GM18507 (cell line): ENCODE measurements at regions not wholly inside any gene's neighbourhood (a gene's known extent, or its start where the extent isn't known, plus 50 kb on each side); places are given as distances from the start of the nearest gene placed in this dataset.

ENCODE experiments used
- DNase-seq: peaks from one replicate; pipeline ENCODE4 v3.0.0; 2011; ENCODE audit warnings: low read depth; ENCODE audit not compliant: insufficient read length; ENCODE audit errors: extremely low spot score
- FAIRE-seq: peaks from 2 replicates; lab custom pipeline; 2011; peaks lifted over from hg19 to GRCh38; lab: Jason Lieb, UNC

GRCh38 chr4:53923921-53924320, 140.5 kb downstream of the CHIC2 start:
- no peak for FAIRE-seq
- DNase-seq = no peak

GRCh38 chr4:53921856-53922255, 142.5 kb downstream of the CHIC2 start:
- DNase-seq (no peak), FAIRE-seq (no peak)

- DNase-seq (no peak), FAIRE-seq (no peak)
These were observed 143.5 kb downstream of the CHIC2 start for GRCh38 chr4:53920883-53921282.

DNA sequence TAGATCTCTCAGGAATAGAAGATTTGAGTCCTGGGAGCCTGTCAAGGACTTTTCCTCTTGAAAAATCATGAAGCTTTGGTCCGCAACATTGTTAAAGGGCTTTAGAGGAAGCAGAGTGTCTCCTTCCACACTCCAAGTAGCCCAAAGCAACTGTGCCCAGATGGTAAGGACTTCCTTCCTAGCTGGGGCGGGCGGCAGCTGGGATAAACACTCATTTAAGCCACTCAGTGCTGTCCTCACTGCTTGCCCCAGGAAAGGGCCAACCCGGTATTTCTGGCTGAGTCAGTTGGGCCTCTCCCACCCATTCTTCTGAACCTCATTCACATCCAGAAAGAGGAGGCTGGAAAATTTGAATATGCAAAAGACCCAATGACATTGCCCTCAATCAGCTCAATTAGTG, 144.3 kb downstream of the CHIC2 start:
- no peak for DNase-seq
- FAIRE-seq = no peak

- no peak for FAIRE-seq
These were observed 144.9 kb downstream of the CHIC2 start for GRCh38 chr4:53919535-53919934.

DNA sequence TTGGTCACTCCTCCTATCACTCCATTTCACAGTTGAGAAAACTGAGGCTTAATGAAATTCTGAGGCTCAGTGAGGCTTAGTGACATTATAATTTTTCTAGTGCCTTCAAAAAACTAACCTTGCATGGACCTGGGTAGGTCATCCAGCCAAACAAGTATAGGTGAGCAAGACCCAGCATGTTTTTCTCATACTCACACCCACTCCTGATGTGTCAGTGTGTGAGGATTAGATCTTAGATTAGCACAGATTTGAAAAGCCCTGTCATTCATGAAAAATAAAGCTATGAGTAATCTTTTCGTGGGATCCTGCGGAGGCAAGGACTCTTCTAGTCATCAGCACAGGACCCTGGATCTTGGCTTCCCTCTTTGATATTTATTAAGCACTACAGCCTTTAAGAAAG, 146.7 kb downstream of the CHIC2 start:
- DNase-seq (no peak), FAIRE-seq (no peak)

More at GRCh38 chr4:53919535-53919934, 144.9 kb downstream of the CHIC2 start:
- DNase-seq = no peak

- DNase-seq (no peak), FAIRE-seq (no peak)
These were observed 147.9 kb downstream of the CHIC2 start for GRCh38 chr4:53916431-53916889.

DNA sequence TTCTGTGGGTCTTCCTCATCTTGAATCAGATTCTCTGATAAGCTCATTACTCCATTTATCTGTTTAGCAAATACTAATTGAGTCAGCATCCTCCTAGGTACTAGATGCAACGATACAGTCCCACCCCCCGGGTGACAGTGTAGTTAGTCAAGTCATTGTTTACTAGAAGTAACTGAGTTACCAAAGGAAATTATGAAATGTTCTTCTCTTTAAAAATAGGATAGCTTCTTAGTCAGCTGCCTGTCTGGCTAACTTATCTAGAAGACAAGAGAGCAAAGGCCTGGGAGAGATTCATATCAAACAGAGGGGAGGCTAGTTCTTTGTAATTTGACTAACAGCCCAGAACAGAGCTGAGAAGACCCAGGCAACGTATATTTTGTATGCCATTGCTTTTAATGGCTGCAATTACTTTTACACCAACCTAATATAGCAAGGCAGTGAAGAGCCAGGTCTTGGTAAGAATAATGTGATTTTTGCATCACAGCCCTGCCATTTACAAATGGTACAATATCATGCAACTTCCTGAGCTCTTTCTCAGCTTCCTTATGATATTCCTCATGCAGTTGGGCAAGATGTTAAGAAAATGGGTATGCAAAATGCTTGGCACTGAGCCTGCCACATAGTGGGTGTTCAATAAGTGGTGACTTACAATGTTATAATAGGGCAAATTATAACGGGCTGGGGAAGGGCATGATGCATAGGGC, 149.9 kb downstream of the CHIC2 start:
- DNase-seq (no peak), FAIRE-seq (no peak)

- FAIRE-seq = no peak
These were observed 150.6 kb downstream of the CHIC2 start for GRCh38 chr4:53913771-53914170.

GRCh38 chr4:53912766-53913497, 151.5 kb downstream of the CHIC2 start:
- DNase-seq (no peak), FAIRE-seq (no peak)

More at GRCh38 chr4:53913771-53914170, 150.6 kb downstream of the CHIC2 start:
- no peak for DNase-seq

DNA sequence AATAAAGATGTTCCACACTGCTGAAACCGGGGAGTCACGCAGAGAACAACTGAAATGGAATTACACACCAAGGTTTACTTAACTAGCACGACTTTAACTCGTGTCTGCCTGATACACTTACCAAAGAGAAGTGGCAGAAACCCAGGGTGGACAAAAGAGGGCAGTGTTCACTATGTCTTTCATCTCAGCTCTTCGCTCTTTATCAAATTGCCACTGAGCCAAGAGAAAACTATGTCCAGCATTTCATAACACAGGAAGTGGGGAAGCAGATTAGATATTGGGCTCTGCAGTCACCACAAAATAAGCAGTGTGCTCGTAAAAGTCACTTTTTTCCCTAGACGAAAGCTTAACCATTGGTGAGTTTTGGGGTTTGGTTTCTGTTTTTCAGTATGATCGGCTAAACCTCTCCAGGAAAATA, 155.7 kb downstream of the CHIC2 start:
- FAIRE-seq (peak; percentile 79), DNase-seq (peak; percentile 28)

- no peak for FAIRE-seq
- DNase-seq = no peak
These were observed 156.6 kb downstream of the CHIC2 start for GRCh38 chr4:53907772-53908171.

DNA sequence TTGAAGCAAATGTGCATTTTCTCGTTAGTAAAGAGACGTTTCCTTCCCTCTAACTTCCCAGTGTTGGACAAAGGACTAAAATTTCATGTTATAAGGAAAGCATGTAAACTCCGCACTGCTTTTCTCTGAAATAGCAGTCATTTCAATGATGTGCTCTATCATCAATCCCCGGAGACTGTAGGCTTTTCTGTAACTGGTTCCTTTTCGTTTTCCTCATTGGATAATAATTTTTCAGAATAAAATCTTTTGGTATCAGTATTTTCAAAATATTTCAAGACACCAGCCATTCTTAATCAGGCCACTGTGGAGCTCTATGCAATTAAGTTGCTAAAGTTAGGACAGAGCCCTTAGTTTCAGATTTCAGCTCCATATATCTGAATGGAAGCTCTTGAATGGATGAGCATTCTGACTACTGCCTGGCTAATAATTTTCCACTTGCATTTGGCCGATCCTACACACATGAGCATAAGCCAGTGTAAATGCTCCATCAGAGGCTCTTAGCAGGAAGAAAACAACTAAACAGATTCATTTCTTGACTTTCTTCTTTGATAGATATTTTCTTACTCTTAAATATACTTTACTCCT, 157.7 kb downstream of the CHIC2 start:
- DNase-seq (no peak), FAIRE-seq (no peak)

GRCh38 chr4:53905941-53906377, 158.4 kb downstream of the CHIC2 start:
- FAIRE-seq (peak; percentile 60), DNase-seq (no peak)

GRCh38 chr4:53905276-53905940, 159.0 kb downstream of the CHIC2 start:
- FAIRE-seq (no peak), DNase-seq (no peak)

DNA sequence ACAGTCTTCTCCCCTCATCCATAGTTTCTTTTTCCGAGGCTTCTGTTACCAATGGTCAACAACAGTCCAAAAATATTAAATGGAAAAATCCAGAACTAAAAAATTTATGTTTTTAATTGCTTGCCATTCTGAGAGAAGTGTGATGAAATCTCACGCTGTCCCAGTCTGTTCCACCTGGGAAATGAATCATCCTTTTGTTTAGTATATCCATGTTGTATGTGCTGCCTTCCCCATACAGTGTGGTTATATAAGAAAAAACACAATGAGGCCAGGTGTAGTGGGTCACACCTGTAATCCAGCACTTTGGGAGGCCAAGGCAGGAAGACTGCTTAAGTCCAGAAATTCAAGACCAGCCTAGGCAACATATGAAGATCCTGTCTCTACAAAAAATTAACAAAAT, 161.6 kb downstream of the CHIC2 start:
- DNase-seq (no peak), FAIRE-seq (no peak)

- FAIRE-seq = no peak
- no peak for DNase-seq
These were observed 164.1 kb downstream of the CHIC2 start for GRCh38 chr4:53900271-53900649.

GRCh38 chr4:53899586-53900270, 164.7 kb downstream of the CHIC2 start:
- FAIRE-seq (no peak), DNase-seq (no peak)

DNA sequence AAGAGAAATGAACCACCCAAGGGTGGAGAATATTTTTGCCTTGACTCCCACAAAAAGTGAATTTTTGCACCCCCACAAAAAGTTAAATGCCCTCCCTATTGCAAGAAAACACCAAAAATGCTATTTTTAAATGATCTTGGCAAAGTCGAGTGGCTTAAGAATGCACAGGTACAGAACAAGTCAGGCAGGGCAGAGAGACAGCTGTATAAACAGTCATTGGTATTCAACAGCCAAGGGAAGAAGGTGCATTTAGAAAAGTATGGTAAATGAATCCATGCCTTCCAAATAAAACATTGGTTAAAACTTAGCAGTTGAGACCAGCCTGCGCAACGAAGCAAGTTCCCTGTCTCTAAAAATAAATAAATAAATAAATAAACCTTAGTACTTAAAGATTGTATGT, 169.3 kb downstream of the CHIC2 start:
- no peak for FAIRE-seq

GRCh38 chr4:53890461-53890860, 173.9 kb downstream of the CHIC2 start:
- DNase-seq (no peak), FAIRE-seq (no peak)

More for the DNA sequence above, 169.3 kb downstream of the CHIC2 start:
- DNase-seq = no peak
